WTC11 (cell line): ENCODE measurements at regions not wholly inside any gene's neighbourhood (a gene's known extent, or its start where the extent isn't known, plus 50 kb on each side); places are given as distances from the start of the nearest gene placed in this dataset.

Source experiments
- ATAC-seq: fragments of 200-7000 bp; cut with Tn5 transposase; 2 replicates; pipeline ENCODE4 v1.10.0; 2021; ENCODE audit warnings: mild to moderate bottlenecking, moderate library complexity
- CTCF ChIA-PET: fragments of 300-600 bp; sonication (Branson Sonifier 250); formaldehyde crosslinking; loops from one replicate; lab custom pipeline; 2021; ENCODE audit warnings: antibody characterized with exemption; lab: Charles Lee
- POLR2A ChIA-PET: fragments of 350-600 bp; sonication (Branson Sonifier 250); formaldehyde crosslinking; loops from one replicate; lab custom pipeline; 2021; ENCODE audit warnings: antibody characterized with exemption; lab: Charles Lee
- DNase-seq: peaks from one replicate; pipeline ENCODE4 v3.0.0; 2021; ENCODE audit warnings: low spot score
- H3K27ac Mint-ChIP-seq: 2 replicates; pipeline ENCODE4 v1.8.0; 2021; ENCODE audit warnings: mixed read lengths
- H3K27me3 Mint-ChIP-seq: 2 replicates; pipeline ENCODE4 v1.8.0; 2021; ENCODE audit warnings: low read depth, mild to moderate bottlenecking, moderate library complexity, mixed read lengths
- H3K36me3 Mint-ChIP-seq: 2 replicates; pipeline ENCODE4 v1.8.0; 2021; ENCODE audit warnings: mixed read lengths
- H3K4me1 Mint-ChIP-seq: 2 replicates; pipeline ENCODE4 v1.8.0; 2022; ENCODE audit warnings: mixed read lengths
- H3K4me3 Mint-ChIP-seq: 2 replicates; pipeline ENCODE4 v1.8.0; 2021; ENCODE audit warnings: mild to moderate bottlenecking, moderate library complexity, mixed read lengths
- H3K9me3 Mint-ChIP-seq: 2 replicates; pipeline ENCODE4 v1.8.0; 2021; ENCODE audit warnings: mixed read lengths
- CREB1 ChIP-seq: sonication (generic); formaldehyde crosslinking; IDR thresholded peaks from 2 replicates; pipeline ENCODE4 v1.8.0; 2023; ENCODE audit warnings: mild to moderate bottlenecking, missing genetic modification reagents
- E2F4 ChIP-seq: sonication (generic); formaldehyde crosslinking; IDR thresholded peaks from 2 replicates; pipeline ENCODE4 v1.8.1; 2022; ENCODE audit warnings: low read depth, mild to moderate bottlenecking, moderate library complexity, missing genetic modification reagents, borderline replicate concordance
- FOXJ3 ChIP-seq: sonication (generic); formaldehyde crosslinking; IDR thresholded peaks from 2 replicates; pipeline ENCODE4 v1.9.0; 2021; ENCODE audit warnings: missing genetic modification reagents, mild to moderate bottlenecking, borderline replicate concordance
- FOXK1 ChIP-seq: sonication (generic); formaldehyde crosslinking; IDR thresholded peaks from 2 replicates; pipeline ENCODE4 v1.8.0; 2022; ENCODE audit warnings: mild to moderate bottlenecking, moderate library complexity, missing genetic modification reagents
- JUN ChIP-seq: sonication (generic); formaldehyde crosslinking; IDR thresholded peaks from 2 replicates; pipeline ENCODE4 v1.8.0; 2023; ENCODE audit warnings: mild to moderate bottlenecking, missing genetic modification reagents
- MXD4 ChIP-seq: fragments of 250-450 bp; sonication (Bioruptor Pico); IDR thresholded peaks from 2 replicates; pipeline ENCODE4 v1.8.0; 2021; ENCODE audit warnings: mild to moderate bottlenecking, moderate library complexity, borderline replicate concordance
- OVOL2 ChIP-seq: fragments of 250-450 bp; sonication (Bioruptor Pico); IDR thresholded peaks from 2 replicates; pipeline ENCODE4 v1.9.0; 2021; ENCODE audit warnings: mild to moderate bottlenecking, borderline replicate concordance
- PREB ChIP-seq: sonication (generic); formaldehyde crosslinking; IDR thresholded peaks from 2 replicates; pipeline ENCODE4 v1.8.1; 2022; ENCODE audit warnings: mild to moderate bottlenecking, missing genetic modification reagents, moderate library complexity, borderline replicate concordance
- SOX15 ChIP-seq: fragments of 250-450 bp; sonication (Bioruptor Pico); IDR thresholded peaks from 2 replicates; pipeline ENCODE4 v1.9.0; 2021; ENCODE audit warnings: mild to moderate bottlenecking
- ZNF232 ChIP-seq: sonication (generic); formaldehyde crosslinking; IDR thresholded peaks from 2 replicates; pipeline ENCODE4 v1.8.0; 2022; ENCODE audit warnings: mild to moderate bottlenecking, missing genetic modification reagents
- ZNF317 ChIP-seq: sonication (generic); formaldehyde crosslinking; IDR thresholded peaks from 2 replicates; pipeline ENCODE4 v1.8.1; 2023; ENCODE audit warnings: low read depth, mild to moderate bottlenecking, moderate library complexity, missing genetic modification reagents, borderline replicate concordance
- TF ChIP-seq, protein P1 (sequence below): sonication (generic); formaldehyde crosslinking; conservative IDR thresholded peaks from 2 replicates; pipeline ENCODE4 v1.8.1; 2023; ENCODE audit warnings: mild to moderate bottlenecking, low read depth, missing genetic modification reagents, moderate library complexity
- TF ChIP-seq, protein P2 (sequence below): fragments of 250-450 bp; sonication (Bioruptor Pico); IDR thresholded peaks from 2 replicates; pipeline ENCODE4 v1.9.0; 2021; ENCODE audit warnings: mild to moderate bottlenecking
- TF ChIP-seq, protein P3 (sequence below): fragments of 250-450 bp; sonication (Bioruptor Pico); IDR thresholded peaks from 2 replicates; pipeline ENCODE4 v2.1.2; 2022; ENCODE audit warnings: mild to moderate bottlenecking, moderate library complexity
- TF ChIP-seq, protein P4 (sequence below): fragments of 250-450 bp; sonication (Bioruptor Pico); IDR thresholded peaks from 2 replicates; pipeline ENCODE4 v1.8.0; 2021; ENCODE audit warnings: mild to moderate bottlenecking

DNA sequence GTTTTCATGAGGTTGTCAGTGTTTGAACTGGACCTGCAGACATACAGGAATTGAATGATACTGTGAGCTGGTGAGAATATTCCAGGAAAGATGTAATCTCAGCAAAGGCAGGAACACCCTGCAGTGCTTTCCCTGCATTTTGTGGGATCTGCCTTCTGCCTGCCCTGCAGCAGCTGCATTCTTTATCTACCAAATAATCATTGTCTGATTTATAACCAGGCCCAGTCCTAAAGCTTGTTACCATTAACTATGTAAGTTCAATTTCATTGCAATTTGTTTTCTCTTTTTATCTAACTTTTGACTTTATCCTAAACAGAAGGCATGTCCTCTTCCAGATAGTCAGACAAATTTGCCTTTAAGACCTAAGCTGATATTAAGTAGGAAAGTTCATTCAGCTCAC is 99.8 kb upstream of the NOCT start (continued):
- TF ChIP-seq, protein P1, sequence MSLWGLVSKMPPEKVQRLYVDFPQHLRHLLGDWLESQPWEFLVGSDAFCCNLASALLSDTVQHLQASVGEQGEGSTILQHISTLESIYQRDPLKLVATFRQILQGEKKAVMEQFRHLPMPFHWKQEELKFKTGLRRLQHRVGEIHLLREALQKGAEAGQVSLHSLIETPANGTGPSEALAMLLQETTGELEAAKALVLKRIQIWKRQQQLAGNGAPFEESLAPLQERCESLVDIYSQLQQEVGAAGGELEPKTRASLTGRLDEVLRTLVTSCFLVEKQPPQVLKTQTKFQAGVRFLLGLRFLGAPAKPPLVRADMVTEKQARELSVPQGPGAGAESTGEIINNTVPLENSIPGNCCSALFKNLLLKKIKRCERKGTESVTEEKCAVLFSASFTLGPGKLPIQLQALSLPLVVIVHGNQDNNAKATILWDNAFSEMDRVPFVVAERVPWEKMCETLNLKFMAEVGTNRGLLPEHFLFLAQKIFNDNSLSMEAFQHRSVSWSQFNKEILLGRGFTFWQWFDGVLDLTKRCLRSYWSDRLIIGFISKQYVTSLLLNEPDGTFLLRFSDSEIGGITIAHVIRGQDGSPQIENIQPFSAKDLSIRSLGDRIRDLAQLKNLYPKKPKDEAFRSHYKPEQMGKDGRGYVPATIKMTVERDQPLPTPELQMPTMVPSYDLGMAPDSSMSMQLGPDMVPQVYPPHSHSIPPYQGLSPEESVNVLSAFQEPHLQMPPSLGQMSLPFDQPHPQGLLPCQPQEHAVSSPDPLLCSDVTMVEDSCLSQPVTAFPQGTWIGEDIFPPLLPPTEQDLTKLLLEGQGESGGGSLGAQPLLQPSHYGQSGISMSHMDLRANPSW (CRISPR knock-in tag): no peak
- no peak for TF ChIP-seq MXD4 (CRISPR knock-in tag)
- TF ChIP-seq, protein P2, sequence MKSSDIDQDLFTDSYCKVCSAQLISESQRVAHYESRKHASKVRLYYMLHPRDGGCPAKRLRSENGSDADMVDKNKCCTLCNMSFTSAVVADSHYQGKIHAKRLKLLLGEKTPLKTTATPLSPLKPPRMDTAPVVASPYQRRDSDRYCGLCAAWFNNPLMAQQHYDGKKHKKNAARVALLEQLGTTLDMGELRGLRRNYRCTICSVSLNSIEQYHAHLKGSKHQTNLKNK (CRISPR knock-in tag): no peak
- TF ChIP-seq SOX15 (CRISPR knock-in tag): no peak
- no peak for TF ChIP-seq OVOL2 (CRISPR knock-in tag)
- TF ChIP-seq FOXK1 (CRISPR knock-in tag): no peak

DNA sequence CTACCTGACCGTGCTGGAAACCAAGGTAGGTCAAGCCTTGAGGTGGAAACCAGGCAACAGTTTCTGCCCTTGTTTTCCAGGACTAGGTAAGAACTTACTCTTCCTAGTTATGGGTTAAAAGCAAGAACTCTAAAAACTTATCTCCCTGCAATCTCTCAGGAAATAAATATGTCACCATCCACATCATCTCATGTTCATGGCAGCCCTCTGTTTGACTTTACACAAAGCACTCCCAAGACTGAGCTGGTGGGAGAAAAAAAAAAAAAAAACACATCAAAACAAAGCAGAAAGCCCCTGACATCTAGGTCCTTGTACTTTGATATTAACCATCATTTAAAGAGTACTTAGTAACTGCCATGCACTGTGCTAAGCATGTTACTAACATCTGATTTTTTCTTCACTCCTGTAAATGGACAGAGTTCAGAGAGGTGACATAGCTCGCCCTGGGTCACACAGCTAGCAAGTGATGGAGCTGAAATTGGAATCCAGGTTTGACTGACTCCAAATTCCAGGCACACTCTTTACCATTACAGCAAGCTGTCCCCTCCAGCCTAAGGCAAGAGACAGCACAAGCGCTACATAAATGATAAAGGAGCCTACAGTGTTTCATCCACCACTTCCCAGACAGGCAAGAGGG is 102.8 kb upstream of the NOCT start:
- Mint-ChIP-seq H3K4me3 (no peak overlapping the region), H3K9me3 (no peaks in the 10 kb centered on the region), H3K4me1 (peaks cover 43% of the 10 kb centered on the region), H3K27me3 (no peaks in the 10 kb centered on the region), H3K27ac (no peak overlapping the region), H3K36me3 (no peaks in the 10 kb centered on the region)
- POLR2A ChIA-PET: no interaction called here
- DNase-seq (no peak), ATAC-seq (no peak)
- TF ChIP-seq E2F4 (CRISPR knock-in tag) (no peak), ZNF317 (CRISPR knock-in tag) (no peak), JUN (CRISPR knock-in tag) (no peak), FOXJ3 (no peak), PREB (CRISPR knock-in tag) (no peak), CREB1 (CRISPR knock-in tag) (no peak), ZNF232 (no peak)
- TF ChIP-seq, protein P3, sequence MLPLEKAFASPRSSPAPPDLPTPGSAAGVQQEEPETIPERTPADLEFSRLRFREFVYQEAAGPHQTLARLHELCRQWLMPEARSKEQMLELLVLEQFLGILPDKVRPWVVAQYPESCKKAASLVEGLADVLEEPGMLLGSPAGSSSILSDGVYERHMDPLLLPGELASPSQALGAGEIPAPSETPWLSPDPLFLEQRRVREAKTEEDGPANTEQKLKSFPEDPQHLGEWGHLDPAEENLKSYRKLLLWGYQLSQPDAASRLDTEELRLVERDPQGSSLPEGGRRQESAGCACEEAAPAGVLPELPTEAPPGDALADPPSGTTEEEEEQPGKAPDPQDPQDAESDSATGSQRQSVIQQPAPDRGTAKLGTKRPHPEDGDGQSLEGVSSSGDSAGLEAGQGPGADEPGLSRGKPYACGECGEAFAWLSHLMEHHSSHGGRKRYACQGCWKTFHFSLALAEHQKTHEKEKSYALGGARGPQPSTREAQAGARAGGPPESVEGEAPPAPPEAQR (CRISPR knock-in tag): no peak
- TF ChIP-seq, protein P4, sequence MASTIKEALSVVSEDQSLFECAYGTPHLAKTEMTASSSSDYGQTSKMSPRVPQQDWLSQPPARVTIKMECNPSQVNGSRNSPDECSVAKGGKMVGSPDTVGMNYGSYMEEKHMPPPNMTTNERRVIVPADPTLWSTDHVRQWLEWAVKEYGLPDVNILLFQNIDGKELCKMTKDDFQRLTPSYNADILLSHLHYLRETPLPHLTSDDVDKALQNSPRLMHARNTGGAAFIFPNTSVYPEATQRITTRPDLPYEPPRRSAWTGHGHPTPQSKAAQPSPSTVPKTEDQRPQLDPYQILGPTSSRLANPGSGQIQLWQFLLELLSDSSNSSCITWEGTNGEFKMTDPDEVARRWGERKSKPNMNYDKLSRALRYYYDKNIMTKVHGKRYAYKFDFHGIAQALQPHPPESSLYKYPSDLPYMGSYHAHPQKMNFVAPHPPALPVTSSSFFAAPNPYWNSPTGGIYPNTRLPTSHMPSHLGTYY (CRISPR knock-in tag): no peak
- CTCF ChIA-PET: interaction anchor here (0.6 to 2.3 kb wide), 2 partner anchors 25 to 26 kb away, joined by 3 to 9 read pairs; no protein-coding TSS in a partner anchor
